A673 (cell line): ENCODE measurements at regions not wholly inside any gene's neighbourhood (a gene's known extent, or its start where the extent isn't known, plus 50 kb on each side); places are given as distances from the start of the nearest gene placed in this dataset.
"Not testable (repeated sequence)": the region's sequence is repeated elsewhere in the genome, so short reads cannot be mapped to it uniquely, and the experiment has no call there.

Experiments
- BruUV-seq: library from RNA; stranded (reverse); fragments of 400-500 nt; replicated peaks from 2 replicates; lab custom pipeline; 2021; lab: Mats Ljungman, UMichigan
- CTCF ChIA-PET: fragments of 300-600 bp; sonication (Branson Sonifier 250); formaldehyde crosslinking; loops from one replicate; lab custom pipeline; 2022; ENCODE audit warnings: antibody characterized with exemption; lab: Charles Lee
- POLR2A ChIA-PET: fragments of 300-600 bp; sonication (Branson Sonifier 250); formaldehyde crosslinking; loops from one replicate; lab custom pipeline; 2022; ENCODE audit warnings: antibody characterized with exemption; ENCODE audit not compliant: low non-redundant PET; lab: Charles Lee
- DNase-seq: peaks from one replicate; pipeline ENCODE4 v3.0.0-alpha.2; 2015; ENCODE audit warnings: low spot score
- H3K27ac ChIP-seq: fragments of 200-600 bp; sonication (generic); 2 replicates; pipeline ENCODE4 v1.5.1; 2016; ENCODE audit warnings: mixed run types, low read depth, mild to moderate bottlenecking, mixed read lengths, antibody characterized with exemption, low read length; ENCODE audit not compliant: poor library complexity, severe bottlenecking
- H3K27me3 ChIP-seq: fragments of 200-600 bp; sonication (generic); replicated peaks from 2 replicates; pipeline ENCODE4 v1.6.1; 2017; ENCODE audit warnings: mixed run types, low read depth, mild to moderate bottlenecking, mixed read lengths, antibody characterized with exemption, low read length; ENCODE audit not compliant: insufficient read depth, poor library complexity
- H3K36me3 ChIP-seq: fragments of 200-600 bp; sonication (generic); 2 replicates; pipeline ENCODE4 v1.6.1; 2016; ENCODE audit warnings: mixed run types, mild to moderate bottlenecking, mixed read lengths, antibody characterized with exemption, low read length; ENCODE audit not compliant: insufficient read depth, poor library complexity, severe bottlenecking
- H3K4me1 ChIP-seq: fragments of 200-600 bp; sonication (generic); 2 replicates; pipeline ENCODE4 v1.6.1; 2017; ENCODE audit warnings: mixed run types, mild to moderate bottlenecking, mixed read lengths, antibody characterized with exemption, low read length; ENCODE audit not compliant: insufficient read depth, poor library complexity, severe bottlenecking
- H3K4me3 ChIP-seq: fragments of 200-600 bp; sonication (generic); 2 replicates; pipeline ENCODE4 v1.5.1; 2016; ENCODE audit warnings: low read depth, mixed run types, mild to moderate bottlenecking, mixed read lengths, low read length; ENCODE audit not compliant: poor library complexity, severe bottlenecking
- H3K9me3 ChIP-seq: fragments of 200-600 bp; sonication (generic); 2 replicates; pipeline ENCODE4 v1.6.1; 2016; ENCODE audit warnings: mixed run types, low read depth, mild to moderate bottlenecking, mixed read lengths, antibody characterized with exemption, low read length; ENCODE audit not compliant: poor library complexity, severe bottlenecking
- EZH2 ChIP-seq: fragments of 200-600 bp; sonication (generic); IDR thresholded peaks from 2 replicates; pipeline ENCODE4 v1.6.1; 2017; ENCODE audit warnings: borderline replicate concordance, low read depth, mild to moderate bottlenecking, mixed read lengths, antibody characterized with exemption, low read length; ENCODE audit not compliant: poor library complexity, severe bottlenecking
- intact Hi-C: fragments of 100-400 bp; cut with micrococcal nuclease; formaldehyde crosslinking; loops from one replicate; pipeline ENCODE4 v1.10.0; 2022; ENCODE audit not compliant: unreplicated experiment
- TF ChIP-seq, protein P1 (sequence below): fragments of 300-800, 200-600 bp; sonication (generic); conservative IDR thresholded peaks from 2 replicates; pipeline ENCODE4 v1.5.1; 2017; ENCODE audit warnings: low read depth, mild to moderate bottlenecking, antibody characterized with exemption, low read length, moderate library complexity, mixed read lengths

DNA sequence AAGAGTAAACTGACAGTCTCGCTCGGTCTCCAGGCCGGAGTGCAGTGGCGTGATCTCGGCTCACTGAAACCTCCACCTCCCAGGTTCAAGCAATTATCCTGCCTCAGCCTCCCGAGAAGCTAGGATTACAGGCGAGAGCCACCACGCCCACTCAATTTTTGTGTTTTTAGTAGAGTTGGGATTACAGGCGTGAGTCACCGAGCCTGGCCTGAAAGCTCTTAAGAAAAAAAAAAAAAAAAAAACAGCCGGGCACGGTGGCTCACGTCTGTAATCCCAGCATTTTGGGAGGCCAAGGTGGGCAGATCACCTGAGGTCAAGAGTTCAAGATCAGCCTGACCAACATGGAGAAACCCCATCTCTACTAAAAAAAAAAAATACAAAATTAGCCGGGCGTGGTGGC lies 55.3 kb upstream of the THOC2 start:
- H3K36me3 ChIP-seq, POLR2A ChIA-PET, H3K27ac ChIP-seq, H3K4me3 ChIP-seq, H3K9me3 ChIP-seq, H3K27me3 ChIP-seq, intact Hi-C loops, H3K4me1 ChIP-seq, DNase-seq, BruUV-seq: not testable (repeated sequence)
- CTCF ChIA-PET = interaction anchor here (0.6 kb wide), 1 partner anchor 49 kb away, joined by 4 read pairs; no protein-coding TSS in a partner anchor

DNA sequence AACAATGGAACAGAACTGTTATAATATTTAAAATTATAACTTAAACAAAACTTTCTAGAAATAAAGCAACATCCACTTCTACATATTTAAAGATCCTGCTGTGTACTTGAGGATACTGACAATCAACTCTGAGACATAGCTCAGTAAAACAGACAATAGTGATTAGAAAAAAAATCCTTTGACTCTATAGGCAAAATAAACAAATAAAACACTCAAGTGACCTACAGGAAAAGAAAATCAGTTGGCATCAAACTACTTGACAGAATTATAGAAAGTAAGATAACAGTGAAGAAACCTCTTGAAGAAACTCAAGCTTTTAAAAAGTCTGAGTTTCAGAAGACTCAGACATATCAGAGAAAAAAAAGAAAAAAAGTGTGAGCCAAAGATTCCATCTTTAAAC lies 55.9 kb upstream of the THOC2 start:
- H3K36me3 ChIP-seq = no peaks in the 10 kb centered on the region
- POLR2A ChIA-PET = no interaction called here
- no peaks in the 10 kb centered on the region for H3K27me3 ChIP-seq
- CTCF ChIA-PET = no interaction called here
- intact Hi-C loops = no loop called here
- no TSS peak for BruUV-seq
- H3K4me3 ChIP-seq = no peak overlapping the region
- no peak for TF ChIP-seq EZH2
- TF ChIP-seq, protein P1, sequence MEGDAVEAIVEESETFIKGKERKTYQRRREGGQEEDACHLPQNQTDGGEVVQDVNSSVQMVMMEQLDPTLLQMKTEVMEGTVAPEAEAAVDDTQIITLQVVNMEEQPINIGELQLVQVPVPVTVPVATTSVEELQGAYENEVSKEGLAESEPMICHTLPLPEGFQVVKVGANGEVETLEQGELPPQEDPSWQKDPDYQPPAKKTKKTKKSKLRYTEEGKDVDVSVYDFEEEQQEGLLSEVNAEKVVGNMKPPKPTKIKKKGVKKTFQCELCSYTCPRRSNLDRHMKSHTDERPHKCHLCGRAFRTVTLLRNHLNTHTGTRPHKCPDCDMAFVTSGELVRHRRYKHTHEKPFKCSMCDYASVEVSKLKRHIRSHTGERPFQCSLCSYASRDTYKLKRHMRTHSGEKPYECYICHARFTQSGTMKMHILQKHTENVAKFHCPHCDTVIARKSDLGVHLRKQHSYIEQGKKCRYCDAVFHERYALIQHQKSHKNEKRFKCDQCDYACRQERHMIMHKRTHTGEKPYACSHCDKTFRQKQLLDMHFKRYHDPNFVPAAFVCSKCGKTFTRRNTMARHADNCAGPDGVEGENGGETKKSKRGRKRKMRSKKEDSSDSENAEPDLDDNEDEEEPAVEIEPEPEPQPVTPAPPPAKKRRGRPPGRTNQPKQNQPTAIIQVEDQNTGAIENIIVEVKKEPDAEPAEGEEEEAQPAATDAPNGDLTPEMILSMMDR = no peak
- H3K4me1 ChIP-seq = no peaks in the 10 kb centered on the region
- H3K9me3 ChIP-seq = no peaks in the 10 kb centered on the region
- no peak overlapping the region for H3K27ac ChIP-seq
- DNase-seq = no peak

DNA sequence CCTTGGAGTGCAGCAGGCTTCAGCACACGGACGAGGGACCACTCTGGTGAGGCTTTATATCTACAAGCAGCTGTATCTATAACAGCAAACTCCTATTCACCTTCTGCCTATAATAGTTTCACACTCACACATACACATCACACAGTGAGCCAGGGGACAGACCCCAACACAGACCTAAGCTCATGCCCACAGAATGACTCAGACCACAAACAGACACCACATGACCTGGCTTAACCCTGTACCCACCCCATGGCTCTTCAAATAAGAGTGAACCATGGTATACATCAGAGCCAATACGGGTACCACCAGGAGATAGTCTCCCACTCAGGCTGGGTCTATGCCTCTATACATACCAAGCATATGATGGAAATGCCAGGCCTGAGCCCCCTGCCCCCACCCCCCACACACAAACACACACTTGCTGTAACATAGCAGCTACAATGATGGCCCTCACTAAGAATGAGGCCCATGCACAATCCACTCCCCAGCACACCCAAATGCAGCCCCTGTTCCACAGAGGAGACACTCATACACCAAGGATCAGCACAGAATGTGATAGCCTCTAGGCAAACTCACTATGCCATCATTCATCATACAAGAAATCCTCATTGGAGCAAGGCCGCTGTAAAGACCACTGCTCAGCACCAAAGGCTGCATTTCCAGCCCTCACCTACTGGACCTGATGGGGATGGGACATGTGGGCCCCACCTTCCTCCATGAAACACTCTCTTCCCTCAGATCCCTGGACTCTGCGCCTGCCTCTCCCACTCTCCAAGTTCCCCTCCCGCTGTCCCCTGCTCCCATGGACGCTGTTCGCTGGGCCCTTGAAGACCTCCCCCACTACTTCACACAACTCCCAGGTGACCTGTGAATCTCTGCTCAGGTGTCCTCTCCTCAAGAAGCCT lies 62.1 kb upstream of the XIAP start:
- no peak overlapping the region for H3K27ac ChIP-seq
- H3K27me3 ChIP-seq = no peaks in the 10 kb centered on the region
- no peaks in the 10 kb centered on the region for H3K9me3 ChIP-seq
- POLR2A ChIA-PET = no interaction called here
- H3K36me3 ChIP-seq = no peaks in the 10 kb centered on the region
- CTCF ChIA-PET = no interaction called here
- no TSS peak for BruUV-seq
- no peaks in the 10 kb centered on the region for H3K4me1 ChIP-seq
- DNase-seq = no peak
- no peak for TF ChIP-seq EZH2
- TF ChIP-seq, protein P1 = no peak
- intact Hi-C loops = no loop called here
- no peak overlapping the region for H3K4me3 ChIP-seq

DNA sequence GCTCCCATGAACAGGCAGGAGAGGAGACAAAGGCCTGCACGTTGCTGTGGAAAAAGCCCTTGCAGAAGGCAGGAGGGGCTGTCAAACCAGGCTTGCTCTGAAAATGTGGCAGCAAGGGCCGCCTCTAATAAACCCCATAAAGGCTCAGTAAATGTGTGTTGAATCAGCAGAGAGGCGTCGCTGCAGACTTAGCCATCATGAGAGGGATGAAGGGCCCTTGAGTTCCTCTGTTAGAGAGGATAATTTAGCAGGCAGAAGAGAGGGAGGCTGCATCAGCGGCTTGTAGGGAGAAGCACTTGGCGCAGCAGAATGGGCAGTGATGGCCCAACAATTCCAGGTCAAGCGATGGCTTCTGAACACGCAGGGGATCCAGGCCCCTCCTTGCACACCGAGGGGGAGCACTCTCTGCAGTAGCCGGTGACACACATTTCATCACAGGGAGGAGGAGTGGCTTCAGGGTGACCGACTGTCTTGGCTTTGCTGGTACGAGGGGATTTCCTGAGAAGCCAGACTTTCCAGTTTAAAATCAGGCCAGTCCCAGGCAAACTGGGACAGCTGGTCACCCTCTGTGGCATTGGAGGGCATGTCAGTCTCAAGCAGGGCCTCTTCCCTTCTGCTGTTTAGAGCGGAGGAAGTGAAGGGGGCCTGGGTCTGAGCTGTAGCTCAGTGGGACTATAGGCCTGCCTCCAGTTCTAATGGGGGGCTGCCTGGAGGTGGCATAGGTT lies 61.0 kb upstream of the XIAP start:
- CTCF ChIA-PET, POLR2A ChIA-PET, BruUV-seq, H3K27ac ChIP-seq, H3K9me3 ChIP-seq, DNase-seq, intact Hi-C loops, H3K27me3 ChIP-seq, H3K4me1 ChIP-seq, H3K4me3 ChIP-seq, H3K36me3 ChIP-seq: not testable (repeated sequence)
